ENCODE measurements at regions not wholly inside any gene's neighbourhood (a gene's known extent, or its start where the extent isn't known, plus 50 kb on each side); places are given as distances from the start of the nearest gene placed in this dataset.

GRCh38 chr1:56436296-56436695, 143.1 kb downstream of the PLPP3 start:
- no peak for TF ChIP-seq SOX15 (CRISPR knock-in tag; IDR thresholded peaks at IDR 0.05)
- no peak for TF ChIP-seq ESRRA (CRISPR knock-in tag; IDR thresholded peaks at IDR 0.05; ENCODE audit: borderline replicate concordance)
- no peak for TF ChIP-seq ZBTB21 (CRISPR knock-in tag; IDR thresholded peaks at IDR 0.05; ENCODE audit: borderline replicate concordance)
- TF ChIP-seq TCF7 (CRISPR knock-in tag; IDR thresholded peaks at IDR 0.05; ENCODE audit: low read depth) = no peak
- no peak for TF ChIP-seq ZNF512 (CRISPR knock-in tag; IDR thresholded peaks at IDR 0.05; ENCODE audit: borderline replicate concordance)
- no peak for TF ChIP-seq ZNF416 (CRISPR knock-in tag; IDR thresholded peaks at IDR 0.05)
- TF ChIP-seq TEAD4 (CRISPR knock-in tag; IDR thresholded peaks at IDR 0.05) = no peak
- no peak for TF ChIP-seq GTF2I (CRISPR knock-in tag; conservative IDR thresholded peaks at IDR 0.05)
- no peak for TF ChIP-seq GRHL2 (CRISPR knock-in tag; IDR thresholded peaks at IDR 0.05; ENCODE audit: insufficient replicate concordance, severe bottlenecking)
- no peak for TF ChIP-seq FOXK1 (CRISPR knock-in tag; IDR thresholded peaks at IDR 0.05)
- TF ChIP-seq E2F4 (CRISPR knock-in tag; IDR thresholded peaks at IDR 0.05; ENCODE audit: borderline replicate concordance, low read depth) = no peak
- no peak for TF ChIP-seq E2F5 (CRISPR knock-in tag; IDR thresholded peaks at IDR 0.05)
- TF ChIP-seq HMGXB4 (CRISPR knock-in tag; IDR thresholded peaks at IDR 0.05) = no peak
- TF ChIP-seq ATF1 (CRISPR knock-in tag; IDR thresholded peaks at IDR 0.05) = no peak
- TF ChIP-seq USF1 (CRISPR knock-in tag; IDR thresholded peaks at IDR 0.05) = no peak
- no peak for ATAC-seq

GRCh38 chr1:56435434-56436262, 143.7 kb downstream of the PLPP3 start:
- DNase-seq (ENCODE audit: low spot score) = peak; percentile 25
- Mint-ChIP-seq H3K27ac (no peak overlapping the region), H3K36me3 (no peaks in the 10 kb centered on the region), H3K4me1 (peaks cover 87% of the 10 kb centered on the region), H3K4me3 (no peak overlapping the region), H3K9me3 (no peaks in the 10 kb centered on the region), H3K27me3 (ENCODE audit: low read depth) (peaks cover 52% of the 10 kb centered on the region)
- ChIA-PET CTCF (interaction anchor here (0.5 to 3.3 kb wide), 10 partner anchors 11 to 146 kb away, joined by 3 to 13 read pairs (median 4); partner anchors contain the start of gene PLPP3), POLR2A (interaction anchor here (0.9 to 1.1 kb wide), 2 partner anchors 139 to 142 kb away, joined by 3 to 5 read pairs; no protein-coding TSS in a partner anchor)
- ATAC-seq = peak; percentile 22
- TF ChIP-seq ZNF263 (CRISPR knock-in tag; IDR thresholded peaks at IDR 0.05; ENCODE audit: low read depth) = peak; percentile 47; the same call in 1 of the 2 replicates
- no peak for TF ChIP-seq ZSCAN18 (CRISPR knock-in tag; IDR thresholded peaks at IDR 0.05)

More at GRCh38 chr1:56436296-56436695, 143.1 kb downstream of the PLPP3 start:
- Mint-ChIP-seq H3K4me1 (peaks cover 82% of the 10 kb centered on the region), H3K4me3 (no peak overlapping the region), H3K9me3 (no peaks in the 10 kb centered on the region), H3K27me3 (ENCODE audit: low read depth) (peaks cover 52% of the 10 kb centered on the region), H3K36me3 (no peaks in the 10 kb centered on the region), H3K27ac (no peak overlapping the region)
- no peak for DNase-seq (ENCODE audit: low spot score)
- POLR2A ChIA-PET = interaction anchor here (0.9 to 1.1 kb wide), 2 partner anchors 140 to 142 kb away, joined by 3 to 5 read pairs; no protein-coding TSS in a partner anchor
- CTCF ChIA-PET = interaction anchor here (0.6 to 3.3 kb wide), 11 partner anchors 11 to 145 kb away, joined by 3 to 13 read pairs (median 4); partner anchors contain the start of gene PLPP3
